ENCODE measurements at regions not wholly inside any gene's neighbourhood (a gene's known extent, or its start where the extent isn't known, plus 50 kb on each side); places are given as distances from the start of the nearest gene placed in this dataset.

- TF ChIP-seq CTCF (IDR thresholded peaks at IDR 0.05) (no peak), EP300 (IDR thresholded peaks at IDR 0.05) (no peak)
These were observed 82.8 kb upstream of the KCTD1 start for GRCh38 chr18:26631135-26631534.

Measured in sigmoid colon (tissue), 4 donors.